ENCODE measurements at regions not wholly inside any gene's neighbourhood (a gene's known extent, or its start where the extent isn't known, plus 50 kb on each side); places are given as distances from the start of the nearest gene placed in this dataset.
A peak's percentile ranks its signal among the peaks of the same experiment; 100 is the strongest.
"Not testable (repeated sequence)": the region's sequence is repeated elsewhere in the genome, so short reads cannot be mapped to it uniquely, and the experiment has no call there.

DNA sequence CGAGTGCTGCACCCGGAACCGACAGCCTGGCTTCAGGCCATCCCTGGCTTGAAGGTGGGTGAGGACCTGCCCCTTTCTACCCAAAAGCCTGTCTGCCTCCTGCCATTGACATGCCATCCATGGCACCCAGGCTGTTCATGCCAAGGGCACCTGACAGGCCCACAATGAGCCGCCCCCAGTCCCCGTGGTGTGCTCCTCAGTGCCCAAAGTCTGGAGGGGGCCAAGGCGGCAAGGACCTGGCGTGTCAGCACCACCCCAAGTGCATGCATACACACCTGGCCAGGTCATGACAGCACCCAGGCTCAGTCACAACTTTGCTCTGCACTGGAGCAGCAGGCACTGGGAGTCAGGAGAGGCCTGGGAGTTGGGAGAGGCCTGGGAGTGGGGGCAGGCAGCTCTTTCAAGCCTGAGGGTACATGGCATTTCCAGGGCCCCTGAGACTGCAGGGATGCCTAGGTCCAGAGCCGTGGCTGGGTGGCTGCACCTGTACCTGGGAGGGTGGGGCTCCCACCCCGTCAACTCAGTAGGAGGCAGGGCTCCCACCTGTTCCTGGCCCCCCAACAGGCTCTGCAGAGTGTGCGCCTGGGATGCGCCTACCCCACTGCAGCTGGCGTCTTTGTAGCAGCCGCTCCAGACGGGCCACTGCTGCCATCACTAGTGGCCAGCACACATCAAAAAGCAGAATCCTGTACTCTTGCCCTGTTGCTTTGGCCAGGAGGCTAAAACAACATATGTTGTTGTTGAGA, 71.7 kb downstream of the ZNF467 start:
- Histone ChIP-seq H3K36me3 (no peaks in the 10 kb centered on the region), H3K4me1 (no peaks in the 10 kb centered on the region), H3K9me3 (peaks cover 0 to 6% (median 2%) of the 10 kb centered on the region in 4 donors), H3K27me3 (no peaks in the 10 kb centered on the region), H3K27ac (replicated peaks in 1 of 4) (no peak overlapping the region), H3K4me3 (no peak overlapping the region)
- intact Hi-C loops (cut with DNase I), result no loop called here
- WGBS, result 96% methylated on average over 12 of the region's 14 CpGs
- DNase-seq (ENCODE audit: extremely low spot score), result peak; percentile 68
- no peak for TF ChIP-seq EP300 (IDR thresholded peaks at IDR 0.05)
- TF ChIP-seq, protein P1, sequence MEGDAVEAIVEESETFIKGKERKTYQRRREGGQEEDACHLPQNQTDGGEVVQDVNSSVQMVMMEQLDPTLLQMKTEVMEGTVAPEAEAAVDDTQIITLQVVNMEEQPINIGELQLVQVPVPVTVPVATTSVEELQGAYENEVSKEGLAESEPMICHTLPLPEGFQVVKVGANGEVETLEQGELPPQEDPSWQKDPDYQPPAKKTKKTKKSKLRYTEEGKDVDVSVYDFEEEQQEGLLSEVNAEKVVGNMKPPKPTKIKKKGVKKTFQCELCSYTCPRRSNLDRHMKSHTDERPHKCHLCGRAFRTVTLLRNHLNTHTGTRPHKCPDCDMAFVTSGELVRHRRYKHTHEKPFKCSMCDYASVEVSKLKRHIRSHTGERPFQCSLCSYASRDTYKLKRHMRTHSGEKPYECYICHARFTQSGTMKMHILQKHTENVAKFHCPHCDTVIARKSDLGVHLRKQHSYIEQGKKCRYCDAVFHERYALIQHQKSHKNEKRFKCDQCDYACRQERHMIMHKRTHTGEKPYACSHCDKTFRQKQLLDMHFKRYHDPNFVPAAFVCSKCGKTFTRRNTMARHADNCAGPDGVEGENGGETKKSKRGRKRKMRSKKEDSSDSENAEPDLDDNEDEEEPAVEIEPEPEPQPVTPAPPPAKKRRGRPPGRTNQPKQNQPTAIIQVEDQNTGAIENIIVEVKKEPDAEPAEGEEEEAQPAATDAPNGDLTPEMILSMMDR (IDR thresholded peaks at IDR 0.05), result no peak
- no peak for TF ChIP-seq POLR2AphosphoS5 (IDR thresholded peaks at IDR 0.05)

DNA sequence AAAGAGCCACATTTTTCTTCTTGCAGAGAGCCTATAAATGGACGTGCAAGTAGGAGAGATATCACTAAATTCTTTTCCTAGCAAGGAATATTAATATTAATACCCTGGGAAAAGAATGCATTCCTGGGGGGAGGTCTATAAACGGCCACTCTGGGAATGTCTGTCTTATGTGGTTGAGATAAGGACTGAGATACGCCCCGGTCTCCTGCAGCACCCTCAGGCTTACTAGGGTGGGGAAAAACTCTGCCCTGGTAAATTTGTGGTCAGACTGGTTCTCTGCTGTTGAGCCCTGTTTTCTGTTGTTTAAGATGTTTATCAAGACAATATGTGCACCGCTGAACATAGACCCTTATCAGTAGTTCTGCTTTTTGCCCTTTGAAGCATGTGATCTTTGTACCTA, 75.6 kb downstream of the ZNF467 start:
- H3K4me1 ChIP-seq; intact Hi-C loops (cut with DNase I); H3K27ac ChIP-seq (replicated peaks in 1 of 4); DNase-seq (ENCODE audit: extremely low spot score); H3K36me3 ChIP-seq; H3K9me3 ChIP-seq; H3K27me3 ChIP-seq; H3K4me3 ChIP-seq: not testable (repeated sequence)
- WGBS, result 82% methylated on average over 5 of the region's 5 CpGs

DNA sequence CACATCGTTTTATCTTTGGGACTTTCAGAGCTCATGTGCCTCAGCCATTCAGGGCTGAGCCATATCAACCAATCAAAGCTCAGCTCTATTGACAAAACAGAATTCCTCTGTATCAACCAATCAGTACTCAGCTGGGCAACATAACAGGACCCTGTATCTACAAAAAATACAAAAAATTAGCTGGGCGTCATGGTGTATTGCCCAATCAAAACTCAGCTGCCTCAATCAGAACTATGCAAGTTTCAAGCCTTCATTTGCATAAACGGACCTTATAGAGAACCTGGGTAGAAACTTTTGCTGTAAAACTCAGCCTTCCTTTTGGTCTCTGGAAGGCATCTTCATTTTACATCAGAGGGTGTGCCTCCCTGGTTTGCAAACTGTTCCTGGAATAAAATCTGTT, 77.1 kb downstream of the ZNF467 start:
- Histone ChIP-seq H3K36me3 (no peaks in the 10 kb centered on the region), H3K9me3 (peaks cover 0 to 6% (median 2%) of the 10 kb centered on the region in 4 donors), H3K27me3 (peaks cover 0 to 14% (median 4%) of the 10 kb centered on the region in 4 donors), H3K4me3 (no peak overlapping the region), H3K4me1 (peaks cover 0 to 8% (median 7%) of the 10 kb centered on the region in 4 donors), H3K27ac (replicated peaks in 1 of 4) (no peak overlapping the region)
- no peak for DNase-seq (ENCODE audit: extremely low spot score)
- intact Hi-C loops (cut with DNase I), result no loop called here
- WGBS, result 72% methylated on average over 3 of the region's 3 CpGs
- TF ChIP-seq POLR2A (IDR thresholded peaks at IDR 0.05; ENCODE audit: low read depth), result no peak
- no peak for TF ChIP-seq POLR2AphosphoS5 (IDR thresholded peaks at IDR 0.05)
- TF ChIP-seq, protein P1 (IDR thresholded peaks at IDR 0.05), result no peak
- no peak for TF ChIP-seq EP300 (IDR thresholded peaks at IDR 0.05)

DNA sequence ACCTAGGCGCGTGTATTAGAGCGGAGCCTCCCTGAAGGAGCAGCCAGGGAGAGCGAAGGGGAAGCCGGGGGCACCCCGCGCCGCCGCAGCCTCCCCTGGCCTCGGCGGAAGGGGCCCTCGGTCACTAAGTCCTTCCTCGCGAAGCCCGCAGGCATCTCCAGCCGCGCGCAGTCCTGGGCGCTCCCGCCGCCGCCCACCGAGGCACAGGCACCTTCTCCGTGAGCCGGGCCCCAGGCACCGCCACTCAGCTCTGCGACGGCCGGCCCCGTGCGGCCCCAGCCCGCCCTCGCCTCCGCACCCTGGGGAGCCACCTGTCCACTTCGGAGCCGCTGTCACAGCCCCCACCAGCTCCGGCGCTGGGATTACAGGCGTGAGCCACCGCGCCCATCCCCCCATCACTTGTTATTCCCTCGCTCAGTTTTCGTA, 80.8 kb downstream of the ZNF467 start:
- no peak overlapping the region for H3K27ac ChIP-seq (replicated peaks in 1 of 4)
- 6% methylated on average over 29 of the region's 43 CpGs for WGBS
- H3K9me3 ChIP-seq, result peaks cover 0 to under 1% (median 0%) of the 10 kb centered on the region in 4 donors
- intact Hi-C loops (cut with DNase I), result no loop called here
- H3K4me3 ChIP-seq, result peak overlapping the region; percentile 41 to 53 (median 44)
- H3K4me1 ChIP-seq, result peaks cover 0 to 25% (median 19%) of the 10 kb centered on the region in 4 donors
- no peaks in the 10 kb centered on the region for H3K36me3 ChIP-seq
- H3K27me3 ChIP-seq, result peaks cover 0 to 25% (median 8%) of the 10 kb centered on the region in 4 donors
- no peak for DNase-seq (ENCODE audit: extremely low spot score)
- no peak for TF ChIP-seq POLR2AphosphoS5 (IDR thresholded peaks at IDR 0.05)
- TF ChIP-seq, protein P1 (IDR thresholded peaks at IDR 0.05), result no peak
- TF ChIP-seq POLR2A (IDR thresholded peaks at IDR 0.05; ENCODE audit: low read depth), result no peak
- TF ChIP-seq EP300 (IDR thresholded peaks at IDR 0.05), result no peak

DNA sequence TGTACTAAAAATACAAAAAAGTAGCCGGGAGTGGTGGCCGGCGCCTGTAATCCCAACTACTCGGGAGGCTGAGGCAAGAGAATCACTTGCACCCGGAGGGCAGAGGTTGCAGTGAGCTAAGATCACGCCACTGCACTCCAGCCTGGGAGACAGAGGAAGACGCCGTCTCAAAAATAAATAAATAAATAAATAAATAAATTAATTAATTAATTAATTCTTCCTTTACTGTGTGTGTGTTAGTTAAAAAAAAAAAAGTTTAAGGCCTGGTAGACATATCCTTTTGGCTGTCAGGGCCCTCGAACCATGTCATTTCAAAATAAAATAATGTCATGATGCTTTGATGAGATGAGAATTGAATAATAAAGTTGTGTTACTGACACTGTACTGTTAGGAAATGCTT, 81.3 kb downstream of the ZNF467 start:
- intact Hi-C loops (cut with DNase I), result no loop called here
- Histone ChIP-seq H3K9me3 (no peaks in the 10 kb centered on the region), H3K4me3 (peak overlapping the region; percentile 41 to 53 (median 44))

More for the DNA sequence above, 81.3 kb downstream of the ZNF467 start:
- WGBS, result 86% methylated on average over 9 of the region's 9 CpGs
- Histone ChIP-seq H3K36me3 (no peaks in the 10 kb centered on the region), H3K4me1 (peaks cover 0 to 25% (median 19%) of the 10 kb centered on the region in 4 donors), H3K27me3 (peaks cover 0 to 25% (median 8%) of the 10 kb centered on the region in 4 donors), H3K27ac (replicated peaks in 1 of 4) (no peak overlapping the region)
- TF ChIP-seq POLR2AphosphoS5 (IDR thresholded peaks at IDR 0.05) (no peak), EP300 (IDR thresholded peaks at IDR 0.05) (no peak), POLR2A (IDR thresholded peaks at IDR 0.05; ENCODE audit: low read depth) (no peak)
- TF ChIP-seq, protein P1 (IDR thresholded peaks at IDR 0.05), result no peak
- no peak for DNase-seq (ENCODE audit: extremely low spot score)
